ENCODE measurements at regions not wholly inside any gene's neighbourhood (a gene's known extent, or its start where the extent isn't known, plus 50 kb on each side); places are given as distances from the start of the nearest gene placed in this dataset.

DNA sequence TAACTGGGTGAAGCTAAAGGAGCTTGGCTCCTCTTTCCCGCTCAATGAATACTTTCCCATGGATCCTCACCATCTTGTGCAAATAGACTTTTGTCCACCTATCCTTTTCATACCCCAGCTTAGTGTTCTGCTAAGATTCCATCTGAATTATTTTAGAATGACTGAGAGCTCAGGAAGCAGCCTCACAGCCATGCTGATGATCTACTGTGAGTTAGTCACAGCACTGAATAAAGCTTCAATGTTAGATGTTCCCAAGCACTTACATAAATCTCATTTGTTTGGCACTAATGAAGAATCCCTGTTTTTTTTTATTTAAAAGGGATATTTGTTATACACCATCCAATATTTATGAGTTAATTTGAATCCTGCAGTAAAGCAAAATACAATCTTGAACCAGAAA is 317.6 kb upstream of the TRPC7 start:
- DNase-seq: no peak

DNA sequence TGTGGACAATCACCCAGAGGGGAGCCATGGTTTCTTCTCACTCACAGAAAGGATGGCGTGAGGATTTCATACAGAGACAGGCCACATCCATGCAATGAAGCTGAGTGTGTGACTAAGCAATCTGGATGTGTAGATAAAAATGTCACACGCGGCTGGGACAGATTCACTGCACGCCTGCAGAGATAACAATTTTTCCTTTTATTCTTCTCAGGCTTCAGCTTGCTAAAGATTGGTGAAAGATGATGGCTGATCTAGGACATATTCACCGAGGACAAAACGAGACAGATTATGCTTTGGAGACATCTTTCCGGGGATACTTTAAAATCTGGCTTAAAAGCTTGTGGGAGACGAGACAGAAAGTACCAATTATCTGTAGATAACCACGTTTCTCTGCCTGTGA is 313.9 kb upstream of the TRPC7 start:
- no peak for DNase-seq

DNA sequence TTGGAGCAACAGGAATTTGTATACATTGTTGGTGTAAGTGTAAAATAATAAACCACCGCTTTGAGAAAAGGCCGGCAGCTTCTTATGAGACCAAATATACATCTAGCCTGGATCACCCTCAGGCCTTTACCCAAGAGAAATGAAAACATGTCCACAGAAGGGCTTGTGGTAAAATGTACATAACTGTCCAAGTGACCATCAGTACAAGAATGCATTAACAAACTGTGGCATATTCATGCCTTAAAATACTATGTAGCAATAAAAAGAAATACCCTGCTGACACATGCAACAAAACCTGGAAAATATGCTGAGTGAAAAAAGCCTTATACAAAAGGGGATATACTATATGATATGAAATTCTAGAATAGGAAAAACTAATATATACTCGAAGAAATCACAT is 311.9 kb upstream of the TRPC7 start:
- DNase-seq: no peak

DNA sequence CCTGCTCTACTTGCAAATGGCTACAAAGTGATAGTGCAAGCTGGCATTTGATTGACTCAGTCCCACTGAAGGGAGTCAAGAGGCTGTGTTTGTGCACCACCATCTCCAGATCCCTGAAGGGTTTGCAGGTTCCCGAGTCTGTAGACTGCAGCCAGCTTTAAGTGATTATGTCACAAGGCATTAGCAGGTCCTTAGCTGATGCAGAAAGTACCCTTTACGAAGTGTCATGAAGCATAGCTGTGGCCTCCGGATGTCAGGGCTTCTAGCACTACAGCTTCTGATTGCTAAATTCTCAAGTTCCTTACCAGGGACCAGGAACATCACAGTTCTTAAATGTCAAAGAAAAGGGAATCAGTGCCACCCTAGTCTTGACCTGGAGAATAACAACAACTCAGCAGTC is 311.3 kb upstream of the TRPC7 start:
- no peak for DNase-seq

DNA sequence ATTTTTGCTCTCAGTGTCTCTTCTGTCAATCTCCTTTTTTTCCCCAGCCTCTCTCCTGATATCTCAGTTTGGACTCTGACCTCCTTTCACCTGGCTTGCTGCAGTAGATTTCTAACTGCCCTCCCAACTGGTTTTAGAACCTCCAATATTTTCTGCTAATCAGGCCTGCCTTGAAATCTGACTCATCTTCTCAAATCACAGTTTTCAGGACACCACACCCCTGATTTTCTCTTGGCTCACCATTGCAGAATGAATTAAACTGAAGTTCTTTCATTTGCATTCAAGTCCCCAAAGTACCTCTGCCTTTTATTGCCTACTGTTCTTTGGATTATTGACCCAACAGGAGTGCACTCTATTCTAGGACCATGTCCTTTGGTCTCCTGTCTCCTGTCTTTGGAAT is 310.4 kb upstream of the TRPC7 start:
- no peak for DNase-seq

DNA sequence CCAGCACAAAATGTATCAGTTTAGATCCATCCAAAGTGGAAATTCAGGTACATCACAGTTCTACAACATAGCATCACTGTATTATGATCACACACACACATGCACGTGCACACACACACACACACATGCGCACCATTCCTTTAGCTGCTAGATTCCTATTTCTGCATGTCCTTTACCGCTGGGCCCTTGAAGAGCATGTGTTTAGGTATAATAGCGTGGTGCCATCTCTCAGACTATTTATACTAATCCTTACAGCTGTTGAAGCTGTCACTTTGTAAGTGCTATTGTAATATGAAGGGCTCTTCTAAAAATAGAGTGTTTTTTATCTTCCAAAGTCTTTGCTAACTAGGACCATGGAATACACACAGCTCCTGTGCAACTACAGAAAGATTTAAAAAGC is 308.8 kb upstream of the TRPC7 start:
- no peak for DNase-seq

DNA sequence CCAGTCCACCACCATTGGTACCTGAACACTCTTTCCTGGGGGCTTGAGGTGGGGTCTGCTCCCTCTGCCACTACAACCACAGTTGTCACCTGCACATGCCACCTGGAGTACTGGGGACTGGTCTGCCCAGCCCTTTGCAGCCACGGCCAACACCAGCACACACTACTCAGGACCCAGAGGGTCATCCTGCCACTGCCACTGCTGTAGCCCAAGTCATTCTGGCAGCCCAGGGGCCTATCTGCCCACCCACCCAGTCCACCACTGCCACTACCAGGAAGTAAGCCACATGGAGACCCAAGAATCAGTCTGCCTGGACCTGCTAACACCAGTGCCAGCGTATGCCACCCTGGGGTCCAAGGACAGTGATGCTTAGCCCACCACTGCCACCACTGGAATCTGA is 302.4 kb upstream of the TRPC7 start:
- DNase-seq: no peak

DNA sequence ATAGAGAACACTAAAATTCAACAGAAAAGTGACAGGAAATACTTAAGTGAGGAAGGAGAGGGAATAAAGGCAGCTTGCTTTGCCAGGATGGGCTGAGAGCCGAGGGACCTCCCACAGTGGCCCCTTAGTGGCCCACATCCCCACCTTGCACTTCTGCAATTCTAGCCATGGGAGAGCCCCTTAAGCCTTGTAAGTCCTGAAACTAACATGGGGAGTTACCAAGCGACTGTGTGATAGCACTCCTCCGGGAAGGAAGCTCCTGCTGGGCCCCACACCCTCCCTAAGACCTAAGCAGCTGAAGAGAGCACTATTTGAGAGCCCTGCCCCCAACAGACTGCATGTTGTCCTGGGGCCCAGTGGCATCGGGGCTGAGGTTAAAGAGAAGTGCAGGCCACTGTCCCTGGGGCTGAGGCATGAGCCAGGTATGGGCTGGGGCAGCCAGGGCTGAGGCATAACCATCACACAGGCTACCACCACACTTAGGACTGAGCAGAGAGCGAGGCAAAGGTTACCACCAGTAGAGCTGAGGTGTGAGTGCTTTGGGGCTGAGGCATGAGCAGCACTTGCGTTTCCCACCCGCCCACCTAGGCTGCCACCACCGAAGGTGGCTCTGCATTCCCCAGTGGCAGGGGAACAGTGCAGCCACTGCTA is 301.8 kb upstream of the TRPC7 start:
- no peak for DNase-seq

DNA sequence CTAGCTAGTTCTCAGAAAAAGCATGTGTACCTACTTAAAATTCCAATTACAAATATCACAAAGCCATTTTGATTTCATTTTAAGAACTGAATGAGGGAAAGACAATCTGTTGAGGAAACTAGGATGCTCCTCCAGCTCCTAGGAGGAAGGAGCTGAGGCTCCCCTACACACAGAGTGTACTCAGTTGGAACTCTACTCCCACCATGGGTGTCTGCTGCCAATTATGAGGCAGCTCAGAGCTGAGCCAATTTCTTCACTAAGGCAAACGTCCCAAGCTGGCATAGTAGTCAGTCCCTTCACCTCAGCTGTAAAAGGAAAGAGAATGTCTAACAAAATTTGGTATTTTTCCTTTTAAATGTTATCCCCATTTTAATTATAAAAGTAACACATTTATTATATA is 300.0 kb upstream of the TRPC7 start:
- no peak for DNase-seq

DNA sequence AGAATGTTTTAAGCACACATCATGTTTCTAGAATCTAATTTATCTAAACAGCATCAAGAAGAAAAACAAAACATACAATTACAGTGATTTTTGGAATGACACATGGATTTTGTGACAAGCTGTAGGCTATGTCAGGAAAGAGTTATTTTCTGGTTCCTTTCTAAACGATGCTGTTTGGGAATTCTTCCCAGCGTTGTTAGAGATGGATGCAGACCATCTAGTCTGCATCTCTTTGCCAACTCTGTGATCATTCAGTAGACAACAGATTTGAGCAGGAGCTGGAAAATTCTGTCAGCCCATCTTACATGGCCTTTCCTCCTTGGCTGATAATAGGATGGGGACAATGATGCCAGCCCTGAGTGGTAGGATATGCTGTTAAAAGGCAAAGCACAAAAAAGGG is 295.7 kb upstream of the TRPC7 start:
- DNase-seq: no peak

DNA sequence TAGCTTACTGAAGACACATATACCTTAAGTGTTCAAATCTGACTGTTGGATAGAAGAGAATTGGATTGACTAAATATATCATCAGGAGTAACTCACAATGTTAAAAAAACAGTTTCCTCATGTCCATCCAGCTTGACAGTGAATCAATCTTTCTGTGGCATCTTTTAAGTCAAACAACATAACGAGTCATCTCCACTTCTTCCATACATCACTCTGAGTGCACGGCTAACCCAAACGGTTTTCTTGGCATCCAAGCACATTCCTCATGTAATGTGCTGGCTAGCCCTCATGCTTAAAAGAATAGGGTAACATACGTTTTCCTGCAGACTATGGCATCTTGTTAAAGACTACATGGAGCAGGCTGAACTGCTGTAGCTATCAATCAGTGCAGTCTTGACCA is 291.5 kb upstream of the TRPC7 start:
- DNase-seq: no peak

DNA sequence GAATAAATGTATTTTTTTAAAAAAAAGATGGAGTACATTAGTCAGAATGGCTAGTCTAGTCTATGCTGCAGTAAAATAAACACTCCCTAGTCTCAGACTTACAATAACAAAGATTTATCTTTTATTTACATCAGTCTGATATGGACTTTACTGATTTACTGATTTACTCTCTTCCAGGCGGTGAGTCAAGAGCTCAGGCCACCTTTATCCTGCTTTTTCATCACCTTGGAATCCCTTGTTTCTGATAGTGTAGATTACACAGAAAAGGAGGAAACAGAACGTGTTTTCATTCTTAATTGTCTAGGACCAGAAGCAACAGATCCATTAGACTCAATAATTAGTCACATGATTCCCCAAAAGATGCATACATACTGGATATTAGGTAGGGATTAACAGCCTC is 290.1 kb upstream of the TRPC7 start:
- no peak for DNase-seq

DNA sequence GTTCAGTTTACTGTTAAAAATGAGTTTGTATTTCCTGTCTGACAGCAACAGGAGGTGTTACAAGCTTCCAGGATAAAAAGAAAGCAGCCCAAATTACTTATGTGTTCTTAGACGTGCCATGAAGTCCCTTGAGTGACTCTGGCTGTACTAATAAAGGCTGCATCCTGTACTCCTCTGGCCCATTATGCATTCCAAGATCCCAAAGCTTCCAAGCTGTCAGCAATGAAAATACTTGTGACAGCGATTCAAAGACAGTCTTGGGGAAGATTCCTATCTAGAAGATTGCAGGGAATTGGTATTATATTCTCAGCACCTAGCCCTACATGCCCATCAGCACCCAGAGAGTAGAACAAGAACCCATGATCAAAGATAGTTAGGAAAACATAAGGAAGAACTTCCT is 281.6 kb upstream of the TRPC7 start:
- no peak for DNase-seq

DNA sequence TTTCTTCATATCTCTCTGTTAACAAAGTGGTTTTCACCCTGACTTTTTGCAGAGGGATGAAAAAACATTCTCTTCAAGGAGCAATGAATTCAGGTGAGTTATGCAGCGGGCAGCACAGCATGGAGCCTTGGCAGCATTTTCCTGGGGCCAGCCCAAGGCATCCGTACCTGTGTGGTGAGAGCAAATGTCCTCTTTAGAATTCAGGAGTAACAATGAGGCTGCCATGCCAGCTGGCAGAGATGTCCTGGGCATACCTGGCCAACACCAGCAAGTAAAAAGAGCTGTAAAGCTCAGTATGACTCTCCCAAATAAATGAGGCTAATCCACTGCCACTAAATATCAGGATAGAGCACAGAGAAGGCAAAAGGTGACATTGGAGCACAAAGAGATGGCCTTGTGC is 277.6 kb upstream of the TRPC7 start:
- DNase-seq: no peak

DNA sequence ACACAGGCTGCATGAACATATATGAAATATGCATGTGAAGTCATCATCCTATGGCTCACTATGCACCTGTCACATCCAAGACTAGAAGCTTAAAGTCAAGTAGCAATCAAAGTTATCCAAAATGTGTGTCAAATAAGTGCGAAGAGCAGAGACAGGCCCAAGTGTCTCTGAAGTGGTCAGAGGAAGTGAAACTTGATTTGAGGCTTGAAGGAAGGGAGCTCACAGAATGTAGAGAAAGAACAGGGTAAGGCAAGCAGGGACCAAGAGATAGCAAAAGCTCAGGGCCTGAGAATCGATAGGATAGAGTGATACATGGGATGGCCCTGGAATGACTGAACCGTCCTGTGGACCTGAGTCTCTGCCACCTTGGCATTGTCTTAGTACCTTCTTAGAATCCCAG is 274.3 kb upstream of the TRPC7 start:
- no peak for DNase-seq

DNA sequence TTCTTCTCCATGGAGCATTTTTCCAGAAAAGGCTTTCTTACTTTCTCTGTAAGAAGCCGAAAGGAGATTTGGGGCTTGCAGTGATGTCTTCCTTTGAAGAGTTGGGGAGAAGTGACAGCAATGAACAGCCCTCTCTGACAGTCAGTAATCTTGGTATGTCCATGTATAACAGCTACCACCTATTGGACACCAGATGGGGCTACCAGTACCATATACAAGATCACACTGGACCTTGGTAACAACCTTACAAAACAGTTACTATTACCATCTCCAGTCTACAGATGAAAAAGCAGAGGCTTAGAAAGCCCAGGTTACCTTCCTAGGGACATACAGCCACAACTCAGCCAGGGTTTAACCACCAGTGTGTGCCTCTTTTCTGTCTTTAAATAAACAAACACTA is 272.7 kb upstream of the TRPC7 start:
- DNase-seq: no peak

DNA sequence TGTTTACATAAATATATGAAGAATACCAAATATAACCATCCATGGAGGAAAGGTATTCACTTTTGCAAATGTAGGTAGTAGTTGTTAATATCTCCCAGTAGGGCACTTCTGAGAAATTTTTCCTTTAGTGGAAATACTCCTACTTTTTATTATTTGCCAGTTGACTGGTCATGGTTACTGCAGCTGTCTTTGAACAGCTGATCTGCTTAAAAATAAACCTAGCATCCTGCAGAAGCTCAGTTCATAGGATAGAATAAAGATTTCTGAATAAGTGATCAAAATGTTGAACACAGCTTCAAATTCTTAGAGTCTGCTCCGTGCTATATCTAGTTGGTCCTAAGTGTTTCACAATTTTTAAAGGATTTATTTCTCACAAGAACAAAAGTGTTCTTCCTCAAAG is 270.7 kb upstream of the TRPC7 start:
- no peak for DNase-seq

DNA sequence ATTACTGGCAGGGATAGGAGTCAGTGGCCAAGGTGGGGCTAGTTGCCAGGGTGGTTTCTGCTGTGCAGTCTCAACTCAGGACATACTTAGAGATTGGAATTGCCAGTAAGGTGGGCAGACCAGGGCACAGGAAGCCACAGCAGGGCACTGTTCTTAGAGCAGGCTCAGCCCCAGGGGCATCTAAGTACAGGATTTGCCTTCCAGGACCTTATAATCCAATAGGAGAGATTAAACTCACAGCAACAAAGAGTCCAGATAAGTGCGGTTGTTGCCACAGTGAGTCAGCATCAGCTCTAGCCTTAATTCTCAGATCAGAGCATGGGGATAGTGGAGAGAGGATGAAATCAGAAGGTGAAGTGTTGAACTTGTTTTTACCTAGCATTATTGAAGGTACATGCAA is 265.8 kb upstream of the TRPC7 start:
- DNase-seq: no peak

DNA sequence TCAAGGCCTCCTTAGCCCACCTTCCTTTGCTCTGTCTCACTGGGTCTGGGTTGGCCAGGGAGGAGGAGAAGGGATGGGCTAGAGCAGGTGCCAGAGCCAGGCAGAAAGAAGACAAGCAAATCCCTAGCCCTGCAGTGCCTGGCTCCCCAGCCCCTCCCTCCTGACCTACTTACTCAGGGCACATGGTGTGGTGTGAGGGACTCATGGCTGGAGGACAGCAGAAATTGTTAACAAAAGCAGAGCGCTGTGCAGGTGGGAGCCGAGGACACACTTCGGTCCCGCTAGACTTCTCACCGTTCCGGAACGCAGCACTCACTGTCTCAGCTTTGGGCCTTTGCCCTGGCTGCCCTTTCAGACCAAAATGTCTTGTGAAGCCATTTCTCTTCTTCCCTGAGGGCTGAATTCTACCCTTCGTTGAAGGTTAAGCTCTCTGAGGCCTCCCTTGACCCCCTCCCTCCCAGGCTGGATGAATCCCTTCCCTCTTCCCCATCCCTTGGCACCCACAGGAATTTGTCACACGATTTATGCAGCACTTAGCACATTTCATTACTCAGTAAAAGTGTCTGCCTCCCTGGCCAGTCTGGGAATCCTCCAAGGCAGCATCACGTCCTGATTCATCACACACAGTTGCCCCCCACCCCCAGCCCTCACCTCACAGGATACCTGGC is 263.9 kb upstream of the TRPC7 start:
- no peak for DNase-seq

DNA sequence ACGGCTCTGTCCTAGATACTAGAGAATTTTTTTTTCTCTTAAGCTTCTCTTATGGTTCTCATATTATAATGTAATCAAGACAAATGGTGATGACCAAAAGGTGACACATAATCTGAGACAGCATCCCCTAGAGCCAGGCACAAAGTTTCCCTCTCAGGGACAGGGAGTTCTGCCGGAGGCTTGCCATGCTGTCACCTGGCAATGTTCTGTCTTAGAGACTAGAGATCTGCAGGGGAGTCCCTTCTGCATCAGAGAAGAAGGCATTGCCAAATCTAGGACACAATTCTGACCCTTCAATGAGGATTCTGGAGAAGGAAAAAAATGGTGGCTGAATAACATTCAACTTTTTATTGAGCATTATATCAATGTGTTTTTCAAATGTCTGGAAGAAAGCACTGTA is 261.2 kb upstream of the TRPC7 start:
- DNase-seq: no peak

DNA sequence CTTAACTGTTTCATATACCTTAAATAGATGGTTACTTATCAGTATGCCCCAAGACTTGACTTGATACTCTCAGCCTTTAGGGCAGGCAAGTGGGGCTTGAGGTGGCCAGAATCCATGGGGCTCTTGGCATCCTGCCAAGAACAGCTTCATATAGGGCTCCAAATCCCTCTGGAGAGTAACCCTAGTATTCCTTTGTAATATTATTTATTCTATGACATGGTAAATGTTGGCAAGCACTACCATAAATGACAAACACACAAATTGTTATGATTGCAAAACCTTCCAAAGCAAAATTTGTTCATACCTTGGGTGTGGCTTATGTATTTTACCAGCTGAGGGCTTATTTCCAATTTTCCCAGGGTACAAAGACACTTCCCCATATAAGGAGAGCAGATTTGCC is 257.4 kb upstream of the TRPC7 start:
- no peak for DNase-seq

DNA sequence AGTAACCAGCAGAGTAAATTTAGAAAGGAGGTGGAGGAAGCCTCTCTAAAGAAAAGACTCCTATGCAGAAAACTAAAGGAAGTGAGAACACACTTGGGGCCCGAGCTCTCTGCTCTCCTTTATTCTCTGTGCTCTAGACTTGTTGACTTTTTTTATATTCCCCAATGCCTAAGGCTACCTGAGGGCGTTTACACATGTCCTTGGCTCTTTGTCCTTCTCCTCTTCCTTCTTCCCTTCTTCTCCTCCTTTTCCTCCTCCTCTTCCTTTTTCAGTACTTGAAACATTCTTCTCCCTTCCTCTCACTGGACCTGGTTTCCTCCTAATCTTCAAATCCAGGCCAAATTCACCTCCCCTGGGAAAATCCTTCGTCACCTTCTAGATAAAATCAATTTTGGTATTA is 256.4 kb upstream of the TRPC7 start:
- DNase-seq: no peak

DNA sequence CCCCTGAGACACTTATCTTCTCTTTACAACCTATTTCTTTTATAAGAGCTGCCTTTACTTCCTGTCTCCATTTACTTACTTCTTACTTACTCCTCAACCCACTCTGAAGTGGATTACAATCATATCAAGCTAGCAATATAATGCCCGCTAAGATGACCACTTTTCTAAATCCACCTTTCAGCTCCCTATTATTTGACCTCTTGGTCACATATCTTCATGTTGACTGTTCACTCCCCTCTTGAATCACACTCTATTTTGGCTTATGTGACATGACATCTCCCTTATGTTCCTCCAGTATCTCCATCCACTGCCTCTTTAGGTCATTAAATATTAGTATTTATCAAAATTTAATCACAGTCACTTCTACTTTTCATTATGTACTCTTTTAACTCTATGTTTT is 255.3 kb upstream of the TRPC7 start:
- DNase-seq: no peak

DNA sequence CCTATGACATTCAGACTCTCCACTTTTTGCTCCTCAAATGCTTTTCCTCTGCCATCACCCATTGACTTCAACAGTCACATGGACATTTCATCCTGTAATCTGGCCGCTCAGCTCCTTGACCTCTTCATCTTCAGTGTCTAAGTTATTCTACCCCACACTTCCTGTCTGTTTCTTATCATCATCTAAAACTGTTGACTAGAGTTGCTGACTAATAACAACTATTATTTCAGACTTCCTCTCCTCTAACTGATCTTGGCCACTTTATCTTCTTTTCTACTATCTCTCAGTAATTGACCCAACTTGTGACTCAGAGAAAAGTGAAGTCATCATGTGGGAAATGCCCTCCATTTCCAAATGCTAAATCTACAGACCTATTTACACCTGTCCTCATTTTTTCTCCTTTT is 254.7 kb upstream of the TRPC7 start:
- DNase-seq: no peak

DNA sequence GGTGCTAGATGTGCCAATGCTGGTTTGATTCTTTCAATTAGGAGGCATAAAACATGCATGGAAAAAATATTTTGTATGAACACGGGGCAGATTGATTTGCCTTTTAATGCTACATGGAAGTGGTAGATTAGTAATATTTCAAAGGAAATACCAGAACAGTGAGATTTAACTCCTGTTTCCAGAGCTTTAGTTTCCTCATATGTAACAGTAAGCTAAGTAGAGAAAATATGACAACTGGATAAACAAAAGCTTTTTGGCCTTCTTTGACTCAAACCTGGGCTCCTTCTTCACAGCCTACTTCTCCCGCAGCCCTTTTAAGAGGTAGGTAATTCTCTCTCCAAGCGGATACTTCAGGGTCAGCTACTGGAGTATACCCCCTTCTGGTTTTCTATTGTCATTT is 254.2 kb upstream of the TRPC7 start:
- DNase-seq: no peak

All from suppressor macrophage (primary cell).